Fibroblast of the conjunctiva (primary cell): ENCODE measurements at regions not wholly inside any gene's neighbourhood (a gene's known extent, or its start where the extent isn't known, plus 50 kb on each side); places are given as distances from the start of the nearest gene placed in this dataset.

ENCODE experiments used
- DNase-seq: peaks from one replicate; pipeline ENCODE4 v3.0.0-alpha.2; 2010; ENCODE audit warnings: low read depth

DNA sequence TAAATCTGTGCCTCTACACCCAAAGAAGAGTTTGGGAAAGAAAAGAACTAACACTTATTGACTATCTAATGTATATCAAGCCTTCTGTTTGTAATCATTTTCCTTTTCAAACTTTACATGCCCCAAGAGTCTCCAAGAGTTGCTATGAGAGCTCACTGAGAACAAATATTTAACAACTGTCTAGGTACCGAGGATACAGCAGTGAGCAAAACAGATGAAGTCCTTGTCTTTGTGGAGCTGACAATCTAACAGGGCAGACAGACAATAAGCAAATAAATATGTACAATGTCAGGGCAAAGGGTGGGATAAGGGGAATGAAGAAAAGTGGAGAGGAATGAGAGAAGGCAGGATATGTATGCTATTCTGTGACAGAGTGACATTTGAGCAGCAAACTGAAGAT lies 64.8 kb upstream of the KSR1 start:
- DNase-seq = no peak

DNA sequence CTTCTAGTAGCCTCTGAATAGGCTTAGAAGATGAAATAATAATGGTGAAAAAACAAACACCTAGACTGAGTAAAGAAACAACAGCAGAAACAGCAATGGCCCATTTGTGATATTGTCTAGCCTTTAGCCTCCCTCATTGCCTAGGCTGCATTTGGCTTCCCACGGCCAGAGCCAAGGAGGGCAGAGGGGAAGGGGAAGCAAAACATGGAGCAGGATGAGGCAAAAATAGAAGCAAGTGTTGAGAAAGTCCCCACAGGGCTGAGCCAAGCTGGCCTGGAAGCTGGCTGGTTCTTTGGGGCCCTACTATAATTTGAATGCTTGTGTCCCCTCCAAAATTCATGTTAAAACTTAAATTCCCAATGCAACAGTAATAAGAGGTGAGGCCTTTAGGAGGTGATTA lies 60.2 kb upstream of the KSR1 start:
- no peak for DNase-seq

DNA sequence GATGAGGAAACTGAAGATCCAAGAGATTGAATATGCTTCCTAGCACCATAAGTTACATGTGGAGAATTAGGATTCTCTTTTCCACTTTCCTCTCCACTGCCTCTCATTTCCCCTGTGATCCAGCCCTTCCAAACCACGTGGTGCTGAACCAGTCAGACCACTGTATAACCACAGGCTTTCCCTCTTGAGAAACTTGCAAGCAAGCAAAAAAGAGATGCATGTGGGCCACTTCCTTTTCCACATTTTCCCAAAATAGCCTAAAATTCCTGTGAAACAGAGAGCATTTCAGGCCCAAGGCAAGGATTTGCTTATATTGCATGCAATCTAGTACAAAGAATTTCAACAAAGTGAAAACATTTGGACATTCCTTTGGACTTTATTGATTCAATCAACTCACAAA lies 59.3 kb upstream of the KSR1 start:
- DNase-seq = no peak

DNA sequence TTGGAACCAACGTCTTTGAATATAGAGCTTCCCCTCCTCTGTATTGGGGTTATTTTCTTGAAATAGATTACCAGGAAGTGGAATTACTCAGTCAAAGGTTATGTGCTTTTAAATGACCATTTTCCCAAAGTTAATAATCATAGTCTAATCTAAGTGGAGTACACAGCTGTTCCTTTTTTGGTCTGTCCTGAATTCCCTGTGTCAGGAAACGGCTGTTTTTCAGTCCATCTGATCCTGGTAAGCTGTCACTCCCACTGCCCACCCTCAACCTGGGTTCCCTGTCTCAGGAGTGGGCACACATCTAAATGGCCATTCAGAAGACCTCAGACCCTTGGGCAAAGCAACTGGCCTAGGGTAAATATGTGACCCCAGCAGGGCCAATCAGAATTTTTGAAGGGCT lies 57.6 kb upstream of the KSR1 start:
- DNase-seq = no peak

DNA sequence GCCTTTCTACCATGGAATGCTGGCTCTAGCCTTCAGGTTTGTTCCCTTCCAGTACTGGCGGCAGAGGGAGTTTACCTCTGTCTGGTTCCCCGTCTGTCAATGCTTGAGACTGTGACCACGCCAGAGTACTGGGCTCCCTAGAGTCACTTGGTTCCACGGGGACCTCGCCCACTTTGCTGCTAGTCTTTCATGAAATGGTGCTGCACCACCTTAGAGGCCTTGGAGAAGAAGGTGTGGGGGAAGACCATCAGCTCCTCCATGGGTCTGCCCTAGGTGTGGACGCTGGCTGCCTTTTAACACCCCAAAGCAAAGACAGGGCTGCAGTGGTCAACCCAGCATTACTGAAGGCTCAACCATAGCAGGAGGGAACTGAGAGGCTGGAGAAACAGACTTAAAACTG lies 55.3 kb upstream of the KSR1 start:
- no peak for DNase-seq

DNA sequence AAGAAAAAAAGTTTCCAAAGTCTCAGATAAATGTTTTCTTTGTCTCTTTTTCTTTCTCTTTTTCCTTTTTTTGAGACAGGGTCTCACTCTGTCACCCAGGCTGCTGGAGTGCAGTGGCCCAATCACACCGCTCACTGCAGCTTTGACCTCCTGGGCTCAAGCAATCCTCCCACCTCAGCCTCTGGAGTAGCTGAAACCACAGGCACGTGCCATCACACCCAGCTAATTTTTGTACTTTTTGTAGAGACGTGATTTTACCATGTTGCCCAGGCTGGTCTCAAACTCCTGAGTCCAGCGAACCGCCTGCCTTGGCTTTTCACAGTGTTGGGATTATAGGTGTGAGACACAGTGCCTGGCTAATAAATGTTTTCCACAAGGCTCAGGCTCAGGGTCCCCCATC lies 53.3 kb upstream of the KSR1 start:
- DNase-seq = no peak

DNA sequence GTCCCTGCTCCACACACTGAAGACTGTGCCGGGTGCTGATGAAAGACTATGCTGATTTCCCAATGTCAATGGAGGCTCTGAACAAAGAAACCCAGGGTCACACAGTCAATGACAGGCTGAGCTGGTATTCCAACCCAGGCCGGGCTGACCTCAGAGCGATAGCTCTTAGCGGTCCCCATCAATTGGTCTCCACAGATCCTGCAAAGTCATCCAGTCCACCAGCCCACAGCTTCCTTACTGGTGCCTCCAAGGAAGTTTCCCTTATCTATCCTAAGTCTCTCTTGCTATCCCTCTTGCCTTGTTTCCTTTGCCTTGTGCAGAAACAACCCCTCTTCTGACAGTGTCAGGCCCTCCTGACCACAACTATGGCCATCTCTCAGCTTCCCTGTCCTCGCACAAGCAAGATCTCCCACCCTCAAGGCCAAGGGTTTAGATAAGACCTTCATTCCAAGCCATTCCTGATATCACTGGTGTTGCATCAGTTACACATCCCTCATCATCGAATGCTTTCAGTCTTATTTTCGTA lies 52.7 kb upstream of the KSR1 start:
- no peak for DNase-seq

DNA sequence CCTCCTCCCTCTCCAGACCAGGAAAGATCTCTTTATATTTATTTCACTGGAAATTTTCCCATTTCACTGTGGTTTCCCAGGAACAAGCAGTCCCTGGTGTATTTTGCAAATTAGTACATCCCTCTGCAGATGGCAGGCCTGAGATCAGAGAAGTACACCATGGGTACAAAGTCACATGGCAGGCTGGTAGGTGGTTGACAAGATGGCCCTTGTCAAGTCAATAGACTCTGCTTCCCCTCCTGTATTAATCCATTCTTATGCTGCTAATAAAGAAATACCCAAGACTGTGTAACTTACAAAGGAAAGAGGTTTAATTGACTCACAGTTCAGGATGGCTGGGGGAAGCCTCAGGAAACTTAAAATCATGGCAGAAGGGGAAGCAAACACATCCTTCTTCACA lies 51.6 kb upstream of the KSR1 start:
- DNase-seq = no peak
